Osteoblast (primary cell): ENCODE measurements at regions not wholly inside any gene's neighbourhood (a gene's known extent, or its start where the extent isn't known, plus 50 kb on each side); places are given as distances from the start of the nearest gene placed in this dataset.

ENCODE experiments used
- DNase-seq: peaks from one replicate; pipeline ENCODE4 v3.0.0; 2011; ENCODE audit warnings: low spot score, mixed read lengths; ENCODE audit not compliant: insufficient read length; ENCODE audit errors: missing footprints
- H2AFZ ChIP-seq: 2 replicates; pipeline ENCODE4 v1.6.0; 2011; ENCODE audit warnings: mild to moderate bottlenecking, low read length
- H3K27ac ChIP-seq: 2 replicates; pipeline ENCODE4 v1.5.1; 2011; ENCODE audit warnings: mild to moderate bottlenecking, low read depth, low read length, moderate library complexity
- H3K27me3 ChIP-seq: 2 replicates; pipeline ENCODE4 v1.6.0; 2012; ENCODE audit warnings: mild to moderate bottlenecking, control low read depth, inconsistent platforms, low read length, moderate library complexity; ENCODE audit not compliant: insufficient read depth
- H3K36me3 ChIP-seq: 2 replicates; pipeline ENCODE4 v1.5.1; 2011; ENCODE audit warnings: mild to moderate bottlenecking, low read length, control low read depth, moderate library complexity; ENCODE audit not compliant: insufficient read depth
- H3K4me1 ChIP-seq: 2 replicates; pipeline ENCODE4 v1.5.1; 2011; ENCODE audit warnings: mild to moderate bottlenecking, low read length, control low read depth, moderate library complexity; ENCODE audit not compliant: insufficient read depth
- H3K4me2 ChIP-seq: 2 replicates; pipeline ENCODE4 v1.6.0; 2011; ENCODE audit warnings: mild to moderate bottlenecking, low read length; ENCODE audit not compliant: insufficient read depth
- H3K4me3 ChIP-seq: fragments of 200-600 bp; sonication (generic); 3 replicates; pipeline ENCODE4 v1.5.1; 2012; ENCODE audit warnings: mild to moderate bottlenecking, low read length, inconsistent platforms; ENCODE audit not compliant: insufficient read depth
- H3K79me2 ChIP-seq: 2 replicates; pipeline ENCODE4 v1.6.0; 2012; ENCODE audit warnings: mild to moderate bottlenecking, low read length, control low read depth, inconsistent platforms; ENCODE audit not compliant: insufficient read depth
- H3K9me3 ChIP-seq: 2 replicates; pipeline ENCODE4 v1.5.1; 2011; ENCODE audit warnings: low read depth, low read length, control low read depth
- H4K20me1 ChIP-seq: 2 replicates; pipeline ENCODE4 v1.6.0; 2012; ENCODE audit warnings: mild to moderate bottlenecking, low read length, control low read depth; ENCODE audit not compliant: insufficient read depth
- CTCF ChIP-seq: IDR thresholded peaks from 2 replicates; pipeline ENCODE4 v1.5.1; 2011; ENCODE audit warnings: mild to moderate bottlenecking, low read depth, low read length, moderate library complexity; ENCODE audit errors: extremely low read depth

- Histone ChIP-seq H3K4me1 (no peaks in the 10 kb centered on the region), H3K36me3 (no peaks in the 10 kb centered on the region), H3K27ac (no peak overlapping the region), H4K20me1 (no peaks in the 10 kb centered on the region), H3K9me3 (peaks cover 2% of the 10 kb centered on the region), H3K27me3 (no peaks in the 10 kb centered on the region), H3K4me3 (no peak overlapping the region), H3K79me2 (no peaks in the 10 kb centered on the region), H2AFZ (no peak overlapping the region), H3K4me2 (no peak overlapping the region)
- no peak for DNase-seq
- TF ChIP-seq CTCF: no peak
Measured at GRCh38 chr14:98175436-98175835, 1096.6 kb downstream of the BCL11B start.

GRCh38 chr14:98175881-98176280 lies 1096.1 kb downstream of the BCL11B start:
- Histone ChIP-seq H3K4me1 (no peaks in the 10 kb centered on the region), H3K27ac (no peak overlapping the region), H3K4me2 (no peak overlapping the region), H3K4me3 (no peak overlapping the region), H3K9me3 (peaks cover 2% of the 10 kb centered on the region), H3K27me3 (no peaks in the 10 kb centered on the region), H2AFZ (no peak overlapping the region), H3K79me2 (no peaks in the 10 kb centered on the region), H3K36me3 (no peaks in the 10 kb centered on the region), H4K20me1 (no peaks in the 10 kb centered on the region)
- no peak for DNase-seq
- no peak for TF ChIP-seq CTCF

- no peaks in the 10 kb centered on the region for H3K36me3 ChIP-seq
- peaks cover 2% of the 10 kb centered on the region for H3K9me3 ChIP-seq
- H2AFZ ChIP-seq: no peak overlapping the region
- H3K4me3 ChIP-seq: no peak overlapping the region
- no peak overlapping the region for H3K27ac ChIP-seq
- no peak overlapping the region for H3K4me2 ChIP-seq
- no peaks in the 10 kb centered on the region for H3K4me1 ChIP-seq
- H4K20me1 ChIP-seq: no peaks in the 10 kb centered on the region
- DNase-seq: peak; percentile 26
- no peaks in the 10 kb centered on the region for H3K27me3 ChIP-seq
- no peaks in the 10 kb centered on the region for H3K79me2 ChIP-seq
- TF ChIP-seq CTCF: no peak
Measured at GRCh38 chr14:98176892-98177291, 1095.1 kb downstream of the BCL11B start.

- Histone ChIP-seq H3K79me2 (no peaks in the 10 kb centered on the region), H2AFZ (no peak overlapping the region), H3K27me3 (no peaks in the 10 kb centered on the region), H3K4me1 (no peaks in the 10 kb centered on the region), H3K4me3 (no peak overlapping the region), H3K36me3 (no peaks in the 10 kb centered on the region), H3K27ac (no peak overlapping the region), H3K4me2 (no peak overlapping the region), H4K20me1 (no peaks in the 10 kb centered on the region), H3K9me3 (peaks cover 2% of the 10 kb centered on the region)
- peak; percentile 4 for DNase-seq
- TF ChIP-seq CTCF: no peak
Measured at GRCh38 chr14:98177551-98177950, 1094.4 kb downstream of the BCL11B start.
